MV-4-11 (cell line): ENCODE measurements at regions not wholly inside any gene's neighbourhood (a gene's known extent, or its start where the extent isn't known, plus 50 kb on each side); places are given as distances from the start of the nearest gene placed in this dataset.
"Not testable (repeated sequence)": the region's sequence is repeated elsewhere in the genome, so short reads cannot be mapped to it uniquely, and the experiment has no call there.

ENCODE experiments used
- DNase-seq: peaks from one replicate; lab custom pipeline; 2025; lab: John Stamatoyannopoulos, UW

- no peak for DNase-seq
Observed at GRCh38 chr13:78138756-78139155, 220.1 kb upstream of the EDNRB start.

GRCh38 chr13:78137404-78138142 lies 218.9 kb upstream of the EDNRB start:
- DNase-seq = peak; percentile 76

- no peak for DNase-seq
Observed at GRCh38 chr13:78136966-78137365, 218.3 kb upstream of the EDNRB start.

- DNase-seq = no peak
Observed at GRCh38 chr13:78133511-78133910, 214.9 kb upstream of the EDNRB start.

GRCh38 chr13:78131811-78132210 lies 213.2 kb upstream of the EDNRB start:
- DNase-seq = no peak

GRCh38 chr13:78131346-78131745 lies 212.7 kb upstream of the EDNRB start:
- no peak for DNase-seq

GRCh38 chr13:78129823-78130222 lies 211.2 kb upstream of the EDNRB start:
- no peak for DNase-seq

GRCh38 chr13:78129359-78129758 lies 210.7 kb upstream of the EDNRB start:
- DNase-seq = no peak

GRCh38 chr13:78121459-78122348 lies 203.1 kb upstream of the EDNRB start:
- peak; percentile 66 for DNase-seq

- no peak for DNase-seq
Observed at GRCh38 chr13:78121001-78121400, 202.4 kb upstream of the EDNRB start.

GRCh38 chr13:78120144-78120543 lies 201.5 kb upstream of the EDNRB start:
- DNase-seq = peak; percentile 46

- not testable (repeated sequence) for DNase-seq
Observed at GRCh38 chr13:78117070-78117469, 198.4 kb upstream of the EDNRB start.

- DNase-seq = peak; percentile 39
Observed at GRCh38 chr13:78105656-78106055, 187.0 kb upstream of the EDNRB start.

- no peak for DNase-seq
Observed at GRCh38 chr13:78103936-78104335, 185.3 kb upstream of the EDNRB start.

GRCh38 chr13:78102741-78103140 lies 184.1 kb upstream of the EDNRB start:
- DNase-seq = no peak

- DNase-seq = peak; percentile 98
Observed at GRCh38 chr13:78102121-78102677, 183.6 kb upstream of the EDNRB start.

- DNase-seq = no peak
Observed at GRCh38 chr13:78100486-78100885, 181.9 kb upstream of the EDNRB start.

- DNase-seq = no peak
Observed at GRCh38 chr13:78098249-78098648, 179.6 kb upstream of the EDNRB start.

GRCh38 chr13:78096221-78096620 lies 177.6 kb upstream of the EDNRB start:
- no peak for DNase-seq

- no peak for DNase-seq
Observed at GRCh38 chr13:78087966-78088678, 169.5 kb upstream of the EDNRB start.

- peak; percentile 22 for DNase-seq
Observed at GRCh38 chr13:78085434-78086225, 167.0 kb upstream of the EDNRB start.
